HepG2 (cell line): ENCODE measurements at regions not wholly inside any gene's neighbourhood (a gene's known extent, or its start where the extent isn't known, plus 50 kb on each side); places are given as distances from the start of the nearest gene placed in this dataset.

Experiments
- ATAC-seq: fragments of 200-7000 bp; cut with Tn5 transposase; 3 replicates; pipeline ENCODE4 v1.9.1; 2020; ENCODE audit warnings: mild to moderate bottlenecking, moderate library complexity
- BruUV-seq: library from RNA; stranded (reverse); fragments of 400-500 nt; replicated peaks from 2 replicates; lab custom pipeline; 2021; lab: Mats Ljungman, UMichigan
- CTCF ChIA-PET: fragments of 300-600 bp; formaldehyde crosslinking; extraction: SDS; loops from one replicate; lab custom pipeline; 2021; ENCODE audit warnings: low total read pairs, inconsistent platforms, low intra/inter-chr PET ratio; lab: Yijun Ruan, JAX
- POLR2A ChIA-PET: fragments of 350-600 bp; sonication (Branson Sonifier 250); formaldehyde crosslinking; loops from one replicate; lab custom pipeline; 2020; ENCODE audit warnings: antibody characterized with exemption, inconsistent platforms; lab: Yijun Ruan, JAX
- DNase-seq: peaks from one replicate; pipeline ENCODE4 v3.0.0-alpha.2; 2015; ENCODE audit warnings: low spot score
- FAIRE-seq: peaks from 3 replicates; lab custom pipeline; 2011; peaks lifted over from hg19 to GRCh38; lab: Jason Lieb, UNC
- H2AFZ ChIP-seq: one replicate; pipeline ENCODE4 v1.6.1; 2011; ENCODE audit warnings: low read length, inconsistent platforms
- H3K27ac ChIP-seq: fragments of 300-600 bp; 3 replicates; pipeline ENCODE4 v1.8.0; 2011; ENCODE audit warnings: mixed run types, mild to moderate bottlenecking, mixed read lengths, low read length, inconsistent platforms; ENCODE audit not compliant: insufficient read depth; ENCODE audit errors: extremely low read length
- H3K27me3 ChIP-seq, 2 experiments: fragments of 200-600 bp in 1 of 2; 2 replicates in 1 of 2; 3 replicates in 1 of 2; pipeline versions ENCODE4 v1.6.0 to v1.8.0; 2011; ENCODE audit warnings: low read length in 2 of 2, mild to moderate bottlenecking in 2 of 2, moderate library complexity in 2 of 2, inconsistent platforms in 1 of 2; ENCODE audit not compliant: insufficient read depth in 2 of 2, control insufficient read depth in 1 of 2
- H3K36me3 ChIP-seq, 2 experiments: fragments of 200-600 bp in 1 of 2; replicated peaks in 1 of 2; 2 replicates in 1 of 2; 3 replicates in 1 of 2; pipeline versions ENCODE4 v1.5.1 to v1.8.0; 2011; ENCODE audit warnings: low read length in 2 of 2, inconsistent platforms in 1 of 2; ENCODE audit not compliant: insufficient read depth in 2 of 2, control insufficient read depth in 1 of 2
- H3K4me1 ChIP-seq: 2 replicates; pipeline ENCODE4 v1.5.1; 2012; ENCODE audit warnings: low read length, inconsistent platforms; ENCODE audit not compliant: insufficient read depth
- H3K4me2 ChIP-seq: 2 replicates; pipeline ENCODE4 v1.6.0; 2011; ENCODE audit warnings: low read depth, low read length, inconsistent platforms
- H3K4me3 ChIP-seq, 3 experiments: fragments of 200-600 bp in 1 of 3; sonication (generic), shearing (Covaris generic) in 1 of 3; replicated peaks in 1 of 3; 2 replicates each; pipeline ENCODE4 v1.5.1; 2011 to 2016; ENCODE audit warnings: low read length in 3 of 3, inconsistent platforms in 2 of 3, low read depth in 2 of 3, mild to moderate bottlenecking in 2 of 3, control low read depth in 1 of 3, mixed read lengths in 1 of 3; ENCODE audit not compliant: insufficient read depth in 1 of 3
- H3K79me2 ChIP-seq: one replicate; pipeline ENCODE4 v1.6.1; 2011; ENCODE audit warnings: low read length, inconsistent platforms; ENCODE audit not compliant: insufficient read depth
- H3K9ac ChIP-seq: 2 replicates; pipeline ENCODE4 v1.6.0; 2011; ENCODE audit warnings: mild to moderate bottlenecking, low read depth, low read length, inconsistent platforms; ENCODE audit not compliant: insufficient read depth
- H3K9me3 ChIP-seq: 2 replicates; pipeline ENCODE4 v1.5.1; 2012; ENCODE audit warnings: mild to moderate bottlenecking, low read length
- H4K20me1 ChIP-seq: 2 replicates; pipeline ENCODE4 v1.6.0; 2011; ENCODE audit warnings: inconsistent platforms, mild to moderate bottlenecking, low read length, moderate library complexity; ENCODE audit not compliant: insufficient read depth
- DMAP1 ChIP-seq: IDR thresholded peaks from 2 replicates; pipeline ENCODE4 v1.6.1; 2016
- GATA4 ChIP-seq: sonication (generic); IDR thresholded peaks from 2 replicates; pipeline ENCODE4 v1.6.1; 2016; ENCODE audit warnings: antibody characterized with exemption, low read depth, borderline replicate concordance
- GZF1 ChIP-seq: sonication (generic); formaldehyde crosslinking; IDR thresholded peaks from 2 replicates; pipeline ENCODE4 v1.5.1; 2020; ENCODE audit warnings: mild to moderate bottlenecking, missing genetic modification reagents
- HNRNPH1 ChIP-seq: fragments of 200-400 bp; formaldehyde crosslinking; optimal IDR thresholded peaks from 2 replicates; pipeline ENCODE3; 2017; ENCODE audit warnings: mild to moderate bottlenecking, low read depth, low read length
- SALL2 ChIP-seq: sonication (generic); formaldehyde crosslinking; IDR thresholded peaks from 2 replicates; pipeline ENCODE4 v1.8.1; 2023; ENCODE audit warnings: mild to moderate bottlenecking, missing genetic modification reagents, inconsistent platforms
- SKI ChIP-seq: fragments of 450-650 bp; IDR thresholded peaks from one replicate; pipeline ENCODE4 v1.6.1; 2018; ENCODE audit warnings: mild to moderate bottlenecking; ENCODE audit not compliant: partially characterized antibody
- TAF1 ChIP-seq: sonication (generic); formaldehyde crosslinking; IDR thresholded peaks from 2 replicates; pipeline ENCODE4 v1.4.0; 2020; ENCODE audit warnings: missing genetic modification reagents
- ZBTB43 ChIP-seq: sonication (generic); formaldehyde crosslinking; conservative IDR thresholded peaks from 2 replicates; pipeline ENCODE4 v1.4.0; 2020; ENCODE audit warnings: missing genetic modification reagents
- ZNF292 ChIP-seq: sonication (generic); formaldehyde crosslinking; IDR thresholded peaks from 2 replicates; pipeline ENCODE4 v1.8.1; 2022; ENCODE audit warnings: mild to moderate bottlenecking, low read depth, missing genetic modification reagents, borderline replicate concordance
- ZNF337 ChIP-seq: sonication (generic); formaldehyde crosslinking; IDR thresholded peaks from 2 replicates; pipeline ENCODE4 v1.5.1; 2020; ENCODE audit warnings: missing genetic modification reagents, low read depth, mild to moderate bottlenecking, borderline replicate concordance
- ZNF33A ChIP-seq: sonication (generic); formaldehyde crosslinking; IDR thresholded peaks from 2 replicates; pipeline ENCODE4 v1.5.1; 2020; ENCODE audit warnings: missing genetic modification reagents, mild to moderate bottlenecking, moderate library complexity, borderline replicate concordance
- WGBS: methylation state at CpG from one replicate; pipeline ENCODE4 v1.1.6; 2017; ENCODE audit warnings: low lambda C conversion rate; 5-methylcytosine and 5-hydroxymethylcytosine counted together
- in situ Hi-C: cut with HindIII; loops from 2 replicates; pipeline ENCODE4 v1.10.0; 2017; ENCODE audit warnings: low pct_unique_long_range_greater_than_20kb; ENCODE audit not compliant: extremely low pct_ligation_motif_present
- intact Hi-C: fragments of 100-400 bp; cut with micrococcal nuclease; formaldehyde crosslinking; loops from one replicate; pipeline ENCODE4 v1.10.0; 2022; ENCODE audit not compliant: unreplicated experiment
- TF ChIP-seq, protein P1 (sequence below): IDR thresholded peaks from 2 replicates; pipeline ENCODE4 v1.6.1; 2016; ENCODE audit warnings: low read depth, control low read depth
- TF ChIP-seq, protein P2 (sequence below): sonication (generic); formaldehyde crosslinking; IDR thresholded peaks from 2 replicates; pipeline ENCODE4 v1.4.0; 2020; ENCODE audit warnings: mild to moderate bottlenecking, missing genetic modification reagents
- TF ChIP-seq, protein P3 (sequence below): sonication (generic); formaldehyde crosslinking; IDR thresholded peaks from 2 replicates; pipeline ENCODE4 v1.8.1; 2023; ENCODE audit warnings: mild to moderate bottlenecking, inconsistent platforms, moderate library complexity, missing genetic modification reagents, borderline replicate concordance

DNA sequence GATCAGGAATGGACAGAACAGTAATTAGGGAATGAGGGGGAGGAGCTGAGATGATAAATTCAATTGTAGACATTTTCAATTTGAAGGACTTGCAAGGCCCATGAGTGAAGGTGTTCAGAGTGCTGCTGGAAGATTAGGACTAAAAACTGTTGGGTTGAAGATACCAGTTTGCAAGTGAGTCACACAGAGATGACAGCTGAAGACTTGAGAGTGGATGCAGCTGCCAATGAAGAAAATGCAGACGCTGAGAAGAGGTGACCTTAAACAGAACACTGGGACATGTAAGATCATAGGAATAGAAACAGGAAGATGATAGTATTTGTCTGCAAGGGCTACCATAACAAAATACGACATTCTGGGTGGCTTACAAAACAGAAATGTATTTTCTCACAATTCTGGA is 1716.5 kb upstream of the SLC10A2 start:
- no peak overlapping the region for H3K4me3 ChIP-seq
- POLR2A ChIA-PET: no interaction called here
- 0% methylated on average over 2 of the region's 2 CpGs for whole genome bisulfite sequencing
- no peak for DNase-seq
- no peaks in the 10 kb centered on the region for H3K4me1 ChIP-seq
- peaks cover 44% of the 10 kb centered on the region for H3K9me3 ChIP-seq
- H3K4me2 ChIP-seq: no peak overlapping the region
- no peak for ATAC-seq
- no peak for FAIRE-seq
- intact Hi-C loops (no loop called here), in situ Hi-C loops (no loop called here)
- H2AFZ ChIP-seq: no peak overlapping the region
- H4K20me1 ChIP-seq: no peaks in the 10 kb centered on the region
- no TSS peak for BruUV-seq
- CTCF ChIA-PET: no interaction called here
- TF ChIP-seq ZNF33A (no peak), ZNF337 (CRISPR knock-in tag) (no peak), SALL2 (CRISPR knock-in tag) (no peak)
- H3K27ac ChIP-seq: no peak overlapping the region
- H3K36me3 ChIP-seq: no peaks in the 10 kb centered on the region
- H3K79me2 ChIP-seq: no peaks in the 10 kb centered on the region
- H3K27me3 ChIP-seq: no peaks in the 10 kb centered on the region
- no peak overlapping the region for H3K9ac ChIP-seq

DNA sequence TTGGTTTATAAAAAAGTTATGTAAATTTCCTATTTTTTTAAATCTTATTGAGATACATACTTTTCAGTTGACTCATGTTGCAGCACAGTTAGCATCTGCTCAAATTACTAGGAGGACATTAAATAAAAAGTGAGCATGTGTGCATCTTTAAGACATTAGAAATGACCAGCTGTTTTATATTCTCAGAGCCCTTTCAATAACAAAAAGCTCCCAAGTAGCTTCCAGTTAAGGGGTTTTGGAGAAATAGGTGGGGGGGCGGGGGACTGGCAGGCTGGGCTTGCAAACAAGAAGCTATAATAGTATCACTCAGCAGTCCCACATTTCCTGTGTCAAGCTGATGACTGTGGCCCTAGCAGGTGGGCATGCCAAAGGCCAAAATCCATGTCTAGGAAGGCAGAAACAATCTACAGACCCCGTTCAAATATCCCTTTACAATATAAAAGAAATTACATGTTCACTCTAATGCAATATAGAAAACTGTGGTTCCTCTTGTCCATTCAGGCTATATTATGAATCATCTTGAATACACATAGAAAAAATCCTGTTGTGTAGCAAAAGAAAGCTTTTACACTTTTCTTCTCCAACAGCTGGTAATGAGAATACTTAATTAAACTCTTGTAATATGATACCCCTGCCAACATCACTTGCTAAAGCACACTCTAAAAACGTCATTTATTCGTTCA is 1713.2 kb upstream of the SLC10A2 start:
- Histone ChIP-seq H3K4me2 (no peak overlapping the region), H3K27me3 (no peaks in the 10 kb centered on the region), H3K4me3 (no peak overlapping the region), H2AFZ (no peak overlapping the region), H3K79me2 (no peaks in the 10 kb centered on the region), H3K9ac (no peak overlapping the region), H4K20me1 (no peaks in the 10 kb centered on the region), H3K36me3 (no peaks in the 10 kb centered on the region), H3K27ac (no peak overlapping the region), H3K9me3 (peaks cover 43% of the 10 kb centered on the region), H3K4me1 (no peaks in the 10 kb centered on the region)
- BruUV-seq: no TSS peak
- POLR2A ChIA-PET: no interaction called here
- CTCF ChIA-PET: no interaction called here
- DNase-seq (no peak), ATAC-seq (no peak), FAIRE-seq (no peak)
- 7% methylated on average over 4 of the region's 4 CpGs for WGBS
- intact Hi-C loops (no loop called here), in situ Hi-C loops (no loop called here)
- TF ChIP-seq GZF1 (CRISPR knock-in tag) (no peak), HNRNPH1 (no peak), SKI (no peak), ZNF292 (CRISPR knock-in tag) (no peak), ZBTB43 (CRISPR knock-in tag) (no peak), TAF1 (no peak), GATA4 (no peak), DMAP1 (no peak)
- TF ChIP-seq, protein P1, sequence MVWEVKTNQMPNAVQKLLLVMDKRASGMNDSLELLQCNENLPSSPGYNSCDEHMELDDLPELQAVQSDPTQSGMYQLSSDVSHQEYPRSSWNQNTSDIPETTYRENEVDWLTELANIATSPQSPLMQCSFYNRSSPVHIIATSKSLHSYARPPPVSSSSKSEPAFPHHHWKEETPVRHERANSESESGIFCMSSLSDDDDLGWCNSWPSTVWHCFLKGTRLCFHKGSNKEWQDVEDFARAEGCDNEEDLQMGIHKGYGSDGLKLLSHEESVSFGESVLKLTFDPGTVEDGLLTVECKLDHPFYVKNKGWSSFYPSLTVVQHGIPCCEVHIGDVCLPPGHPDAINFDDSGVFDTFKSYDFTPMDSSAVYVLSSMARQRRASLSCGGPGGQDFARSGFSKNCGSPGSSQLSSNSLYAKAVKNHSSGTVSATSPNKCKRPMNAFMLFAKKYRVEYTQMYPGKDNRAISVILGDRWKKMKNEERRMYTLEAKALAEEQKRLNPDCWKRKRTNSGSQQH (CRISPR knock-in tag): no peak
- TF ChIP-seq, protein P2, sequence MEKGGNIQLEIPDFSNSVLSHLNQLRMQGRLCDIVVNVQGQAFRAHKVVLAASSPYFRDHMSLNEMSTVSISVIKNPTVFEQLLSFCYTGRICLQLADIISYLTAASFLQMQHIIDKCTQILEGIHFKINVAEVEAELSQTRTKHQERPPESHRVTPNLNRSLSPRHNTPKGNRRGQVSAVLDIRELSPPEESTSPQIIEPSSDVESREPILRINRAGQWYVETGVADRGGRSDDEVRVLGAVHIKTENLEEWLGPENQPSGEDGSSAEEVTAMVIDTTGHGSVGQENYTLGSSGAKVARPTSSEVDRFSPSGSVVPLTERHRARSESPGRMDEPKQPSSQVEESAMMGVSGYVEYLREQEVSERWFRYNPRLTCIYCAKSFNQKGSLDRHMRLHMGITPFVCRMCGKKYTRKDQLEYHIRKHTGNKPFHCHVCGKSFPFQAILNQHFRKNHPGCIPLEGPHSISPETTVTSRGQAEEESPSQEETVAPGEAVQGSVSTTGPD: no peak
- TF ChIP-seq, protein P3, sequence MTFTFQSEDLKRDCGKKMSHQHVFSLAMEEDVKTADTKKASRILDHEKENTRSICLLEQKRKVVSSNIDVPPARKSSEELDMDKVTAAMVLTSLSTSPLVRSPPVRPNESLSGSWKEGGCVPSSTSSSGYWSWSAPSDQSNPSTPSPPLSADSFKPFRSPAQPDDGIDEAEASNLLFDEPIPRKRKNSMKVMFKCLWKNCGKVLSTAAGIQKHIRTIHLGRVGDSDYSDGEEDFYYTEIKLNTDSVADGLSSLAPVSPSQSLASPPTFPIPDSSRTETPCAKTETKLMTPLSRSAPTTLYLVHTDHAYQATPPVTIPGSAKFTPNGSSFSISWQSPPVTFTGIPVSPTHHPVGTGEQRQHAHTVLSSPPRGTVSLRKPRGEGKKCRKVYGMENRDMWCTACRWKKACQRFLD (CRISPR knock-in tag): no peak
